GM21717 (cell line): ENCODE measurements at regions not wholly inside any gene's neighbourhood (a gene's known extent, or its start where the extent isn't known, plus 50 kb on each side); places are given as distances from the start of the nearest gene placed in this dataset.
"Not testable (repeated sequence)": the region's sequence is repeated elsewhere in the genome, so short reads cannot be mapped to it uniquely, and the experiment has no call there.

Experiments used
- ATAC-seq: cut with Tn5 transposase; IDR thresholded peaks from one replicate; pipeline ENCODE4 v1.9.1; 2021; ENCODE audit warnings: mild to moderate bottlenecking, moderate library complexity; ENCODE audit not compliant: unreplicated experiment

GRCh38 chr2:154961676-154962075 lies 263.2 kb downstream of the KCNJ3 start:
- no peak for ATAC-seq

GRCh38 chr2:154960802-154961583 lies 262.5 kb downstream of the KCNJ3 start:
- ATAC-seq, result peak; percentile 92

GRCh38 chr2:154952346-154952980 lies 254.0 kb downstream of the KCNJ3 start:
- ATAC-seq, result no peak

GRCh38 chr2:154947416-154947815 lies 248.9 kb downstream of the KCNJ3 start:
- not testable (repeated sequence) for ATAC-seq

GRCh38 chr2:154945984-154946383 lies 247.5 kb downstream of the KCNJ3 start:
- no peak for ATAC-seq

- no peak for ATAC-seq
Measured at GRCh38 chr2:154941379-154941778, 242.9 kb downstream of the KCNJ3 start.

- ATAC-seq, result no peak
Measured at GRCh38 chr2:154934213-154934612, 235.7 kb downstream of the KCNJ3 start.

GRCh38 chr2:154924531-154924930 lies 226.0 kb downstream of the KCNJ3 start:
- ATAC-seq, result no peak

GRCh38 chr2:154914561-154914960 lies 216.1 kb downstream of the KCNJ3 start:
- ATAC-seq, result no peak

- ATAC-seq, result no peak
Measured at GRCh38 chr2:154912215-154912614, 213.7 kb downstream of the KCNJ3 start.

- ATAC-seq, result no peak
Measured at GRCh38 chr2:154911729-154912128, 213.2 kb downstream of the KCNJ3 start.

GRCh38 chr2:154910701-154911100 lies 212.2 kb downstream of the KCNJ3 start:
- no peak for ATAC-seq

GRCh38 chr2:154908327-154908726 lies 209.8 kb downstream of the KCNJ3 start:
- no peak for ATAC-seq
